HepG2 (cell line): ENCODE measurements at regions not wholly inside any gene's neighbourhood (a gene's known extent, or its start where the extent isn't known, plus 50 kb on each side); places are given as distances from the start of the nearest gene placed in this dataset.
A peak's percentile ranks its signal among the peaks of the same experiment; 100 is the strongest.

Experiments used
- ATAC-seq: fragments of 200-7000 bp; cut with Tn5 transposase; 3 replicates; pipeline ENCODE4 v1.9.1; 2020; ENCODE audit warnings: mild to moderate bottlenecking, moderate library complexity
- BruUV-seq: library from RNA; stranded (reverse); fragments of 400-500 nt; replicated peaks from 2 replicates; lab custom pipeline; 2021; lab: Mats Ljungman, UMichigan
- CTCF ChIA-PET: fragments of 300-600 bp; formaldehyde crosslinking; extraction: SDS; loops from one replicate; lab custom pipeline; 2021; ENCODE audit warnings: low total read pairs, inconsistent platforms, low intra/inter-chr PET ratio; lab: Yijun Ruan, JAX
- POLR2A ChIA-PET: fragments of 350-600 bp; sonication (Branson Sonifier 250); formaldehyde crosslinking; loops from one replicate; lab custom pipeline; 2020; ENCODE audit warnings: antibody characterized with exemption, inconsistent platforms; lab: Yijun Ruan, JAX
- DNase-seq: peaks from one replicate; pipeline ENCODE4 v3.0.0-alpha.2; 2015; ENCODE audit warnings: low spot score
- FAIRE-seq: peaks from 3 replicates; lab custom pipeline; 2011; peaks lifted over from hg19 to GRCh38; lab: Jason Lieb, UNC
- H2AFZ ChIP-seq: one replicate; pipeline ENCODE4 v1.6.1; 2011; ENCODE audit warnings: low read length, inconsistent platforms
- H3K27ac ChIP-seq: fragments of 300-600 bp; 3 replicates; pipeline ENCODE4 v1.8.0; 2011; ENCODE audit warnings: mixed run types, mild to moderate bottlenecking, mixed read lengths, low read length, inconsistent platforms; ENCODE audit not compliant: insufficient read depth; ENCODE audit errors: extremely low read length
- H3K27me3 ChIP-seq, 2 experiments: fragments of 200-600 bp in 1 of 2; 2 replicates in 1 of 2; 3 replicates in 1 of 2; pipeline versions ENCODE4 v1.6.0 to v1.8.0; 2011; ENCODE audit warnings: low read length in 2 of 2, mild to moderate bottlenecking in 2 of 2, moderate library complexity in 2 of 2, inconsistent platforms in 1 of 2; ENCODE audit not compliant: insufficient read depth in 2 of 2, control insufficient read depth in 1 of 2
- H3K36me3 ChIP-seq, 2 experiments: fragments of 200-600 bp in 1 of 2; replicated peaks in 1 of 2; 2 replicates in 1 of 2; 3 replicates in 1 of 2; pipeline versions ENCODE4 v1.5.1 to v1.8.0; 2011; ENCODE audit warnings: low read length in 2 of 2, inconsistent platforms in 1 of 2; ENCODE audit not compliant: insufficient read depth in 2 of 2, control insufficient read depth in 1 of 2
- H3K4me1 ChIP-seq: 2 replicates; pipeline ENCODE4 v1.5.1; 2012; ENCODE audit warnings: low read length, inconsistent platforms; ENCODE audit not compliant: insufficient read depth
- H3K4me2 ChIP-seq: 2 replicates; pipeline ENCODE4 v1.6.0; 2011; ENCODE audit warnings: low read depth, low read length, inconsistent platforms
- H3K4me3 ChIP-seq, 3 experiments: fragments of 200-600 bp in 1 of 3; sonication (generic), shearing (Covaris generic) in 1 of 3; replicated peaks in 1 of 3; 2 replicates each; pipeline ENCODE4 v1.5.1; 2011 to 2016; ENCODE audit warnings: low read length in 3 of 3, inconsistent platforms in 2 of 3, low read depth in 2 of 3, mild to moderate bottlenecking in 2 of 3, control low read depth in 1 of 3, mixed read lengths in 1 of 3; ENCODE audit not compliant: insufficient read depth in 1 of 3
- H3K79me2 ChIP-seq: one replicate; pipeline ENCODE4 v1.6.1; 2011; ENCODE audit warnings: low read length, inconsistent platforms; ENCODE audit not compliant: insufficient read depth
- H3K9ac ChIP-seq: 2 replicates; pipeline ENCODE4 v1.6.0; 2011; ENCODE audit warnings: mild to moderate bottlenecking, low read depth, low read length, inconsistent platforms; ENCODE audit not compliant: insufficient read depth
- H3K9me3 ChIP-seq: 2 replicates; pipeline ENCODE4 v1.5.1; 2012; ENCODE audit warnings: mild to moderate bottlenecking, low read length
- H4K20me1 ChIP-seq: 2 replicates; pipeline ENCODE4 v1.6.0; 2011; ENCODE audit warnings: inconsistent platforms, mild to moderate bottlenecking, low read length, moderate library complexity; ENCODE audit not compliant: insufficient read depth
- ATM ChIP-seq: fragments of 450-650 bp; IDR thresholded peaks from 2 replicates; pipeline ENCODE4 v1.7.1; 2017; ENCODE audit warnings: mild to moderate bottlenecking, borderline replicate concordance
- JUN ChIP-seq: sonication (generic); formaldehyde crosslinking; IDR thresholded peaks from 2 replicates; pipeline ENCODE4 v1.4.0; 2020; ENCODE audit warnings: mild to moderate bottlenecking, missing genetic modification reagents
- KDM4B ChIP-seq: sonication (generic); formaldehyde crosslinking; IDR thresholded peaks from 2 replicates; pipeline ENCODE4 v1.4.0; 2020; ENCODE audit warnings: missing genetic modification reagents
- MAFF ChIP-seq: IDR thresholded peaks from 2 replicates; pipeline ENCODE4 v1.6.1; 2011; ENCODE audit warnings: low read depth, low read length, improper control_type of control experiment
- MAFK ChIP-seq, 2 experiments: IDR thresholded peaks in 1 of 2; conservative IDR thresholded peaks in 1 of 2; 2 replicates each; pipeline ENCODE4 v1.6.1; 2011; ENCODE audit warnings: improper control_type of control experiment in 2 of 2, low read length in 2 of 2
- RBM22 ChIP-seq: fragments of 200-400 bp; formaldehyde crosslinking; optimal IDR thresholded peaks from 2 replicates; pipeline ENCODE3; 2017; ENCODE audit warnings: mild to moderate bottlenecking, low read length, moderate library complexity
- RELA ChIP-seq: sonication (generic); formaldehyde crosslinking; IDR thresholded peaks from 2 replicates; pipeline ENCODE4 v1.4.0; 2020; ENCODE audit warnings: missing genetic modification reagents
- RFXANK ChIP-seq: IDR thresholded peaks from 2 replicates; pipeline ENCODE4 v1.6.1; 2016
- ZFX ChIP-seq: sonication (generic); formaldehyde crosslinking; IDR thresholded peaks from 2 replicates; pipeline ENCODE4 v1.4.0; 2020; ENCODE audit warnings: mild to moderate bottlenecking, low read depth, missing genetic modification reagents, moderate library complexity
- ZNF441 ChIP-seq: sonication (generic); formaldehyde crosslinking; IDR thresholded peaks from 2 replicates; pipeline ENCODE4 v1.7.0; 2021; ENCODE audit warnings: missing genetic modification reagents, borderline replicate concordance
- WGBS: methylation state at CpG from one replicate; pipeline ENCODE4 v1.1.6; 2017; ENCODE audit warnings: low lambda C conversion rate; 5-methylcytosine and 5-hydroxymethylcytosine counted together
- in situ Hi-C: cut with HindIII; loops from 2 replicates; pipeline ENCODE4 v1.10.0; 2017; ENCODE audit warnings: low pct_unique_long_range_greater_than_20kb; ENCODE audit not compliant: extremely low pct_ligation_motif_present
- intact Hi-C: fragments of 100-400 bp; cut with micrococcal nuclease; formaldehyde crosslinking; loops from one replicate; pipeline ENCODE4 v1.10.0; 2022; ENCODE audit not compliant: unreplicated experiment
- TF ChIP-seq, protein P1 (sequence below): IDR thresholded peaks from 2 replicates; pipeline ENCODE4 v1.6.1; 2016; ENCODE audit warnings: missing compliant biosample characterization, missing genetic modification reagents, borderline replicate concordance

- H3K4me2 ChIP-seq = no peak overlapping the region
- DNase-seq (no peak), FAIRE-seq (no peak), ATAC-seq (no peak)
- no peak overlapping the region for H3K27ac ChIP-seq
- no peaks in the 10 kb centered on the region for H3K4me1 ChIP-seq
- no peaks in the 10 kb centered on the region for H3K36me3 ChIP-seq
- H3K79me2 ChIP-seq = no peaks in the 10 kb centered on the region
- TF ChIP-seq MAFK (conservative IDR thresholded peaks at IDR 0.05 in 1 of 2, IDR thresholded peaks at IDR 0.05 in 1 of 2; ENCODE audit: low read length in 2 of 2) = peak; percentile 52 to 70; a peak in 2 of 4 replicates
- TF ChIP-seq, protein P1, sequence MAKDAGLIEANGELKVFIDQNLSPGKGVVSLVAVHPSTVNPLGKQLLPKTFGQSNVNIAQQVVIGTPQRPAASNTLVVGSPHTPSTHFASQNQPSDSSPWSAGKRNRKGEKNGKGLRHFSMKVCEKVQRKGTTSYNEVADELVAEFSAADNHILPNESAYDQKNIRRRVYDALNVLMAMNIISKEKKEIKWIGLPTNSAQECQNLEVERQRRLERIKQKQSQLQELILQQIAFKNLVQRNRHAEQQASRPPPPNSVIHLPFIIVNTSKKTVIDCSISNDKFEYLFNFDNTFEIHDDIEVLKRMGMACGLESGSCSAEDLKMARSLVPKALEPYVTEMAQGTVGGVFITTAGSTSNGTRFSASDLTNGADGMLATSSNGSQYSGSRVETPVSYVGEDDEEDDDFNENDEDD (CRISPR knock-in tag) = no peak
- no peak for TF ChIP-seq RELA
- TF ChIP-seq MAFF = peak; percentile 55; the same call in 1 of the 2 replicates
- no peak for TF ChIP-seq ATM
- TF ChIP-seq KDM4B (CRISPR knock-in tag) = no peak
- no peak for TF ChIP-seq ZNF441 (CRISPR knock-in tag)
- no peak for TF ChIP-seq JUN (CRISPR knock-in tag)
- no peak for TF ChIP-seq ZFX (CRISPR knock-in tag)
- TF ChIP-seq RFXANK = no peak
- TF ChIP-seq RBM22 = no peak
- peaks cover 5% of the 10 kb centered on the region; the same call in 1 of the 2 replicates for H3K9me3 ChIP-seq
- WGBS = 77% methylated on average over 2 of the region's 2 CpGs
- H4K20me1 ChIP-seq = no peaks in the 10 kb centered on the region
- no peak overlapping the region for H3K4me3 ChIP-seq
- POLR2A ChIA-PET = no interaction called here
- CTCF ChIA-PET = no interaction called here
- no peak overlapping the region for H2AFZ ChIP-seq
- no peaks in the 10 kb centered on the region for H3K27me3 ChIP-seq
- no TSS peak for BruUV-seq
- H3K9ac ChIP-seq = no peak overlapping the region
- in situ Hi-C loops (no loop called here), intact Hi-C loops (no loop called here)
Observed at GRCh38 chr3:144966560-144966959, 994.9 kb downstream of the DIPK2A start.
